C4-2B (cell line): ENCODE measurements at regions not wholly inside any gene's neighbourhood (a gene's known extent, or its start where the extent isn't known, plus 50 kb on each side); places are given as distances from the start of the nearest gene placed in this dataset.

Experiments used
- ZFX ChIP-seq: fragments of 450-650 bp; IDR thresholded peaks from 2 replicates; pipeline ENCODE4 v1.6.1; 2017
- TF ChIP-seq, protein P1 (sequence below): fragments of 450-650 bp; conservative IDR thresholded peaks from 2 replicates; pipeline ENCODE4 v1.5.1; 2017; ENCODE audit warnings: mild to moderate bottlenecking

DNA sequence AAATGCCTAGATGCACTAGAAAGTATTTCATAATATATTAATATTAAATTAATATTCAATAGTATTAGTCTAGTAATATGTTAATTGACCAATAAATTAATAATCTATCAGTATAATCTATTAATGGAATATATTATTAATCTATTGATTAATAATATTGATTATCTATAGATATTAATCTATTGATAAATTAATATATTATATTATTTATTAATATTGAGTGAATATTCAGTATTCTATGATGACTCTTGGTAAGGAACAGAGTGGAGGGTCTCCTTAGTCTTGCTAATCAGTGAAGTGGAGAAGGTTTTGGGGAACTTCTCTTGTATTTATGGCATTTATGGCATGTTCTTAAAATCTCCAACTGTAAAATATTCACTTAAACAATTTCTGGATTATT, 679.3 kb upstream of the FLRT2 start:
- TF ChIP-seq, protein P1, sequence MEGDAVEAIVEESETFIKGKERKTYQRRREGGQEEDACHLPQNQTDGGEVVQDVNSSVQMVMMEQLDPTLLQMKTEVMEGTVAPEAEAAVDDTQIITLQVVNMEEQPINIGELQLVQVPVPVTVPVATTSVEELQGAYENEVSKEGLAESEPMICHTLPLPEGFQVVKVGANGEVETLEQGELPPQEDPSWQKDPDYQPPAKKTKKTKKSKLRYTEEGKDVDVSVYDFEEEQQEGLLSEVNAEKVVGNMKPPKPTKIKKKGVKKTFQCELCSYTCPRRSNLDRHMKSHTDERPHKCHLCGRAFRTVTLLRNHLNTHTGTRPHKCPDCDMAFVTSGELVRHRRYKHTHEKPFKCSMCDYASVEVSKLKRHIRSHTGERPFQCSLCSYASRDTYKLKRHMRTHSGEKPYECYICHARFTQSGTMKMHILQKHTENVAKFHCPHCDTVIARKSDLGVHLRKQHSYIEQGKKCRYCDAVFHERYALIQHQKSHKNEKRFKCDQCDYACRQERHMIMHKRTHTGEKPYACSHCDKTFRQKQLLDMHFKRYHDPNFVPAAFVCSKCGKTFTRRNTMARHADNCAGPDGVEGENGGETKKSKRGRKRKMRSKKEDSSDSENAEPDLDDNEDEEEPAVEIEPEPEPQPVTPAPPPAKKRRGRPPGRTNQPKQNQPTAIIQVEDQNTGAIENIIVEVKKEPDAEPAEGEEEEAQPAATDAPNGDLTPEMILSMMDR = no peak
- TF ChIP-seq ZFX = no peak
